Psoas muscle (tissue), 7 donors: ENCODE measurements at regions not wholly inside any gene's neighbourhood (a gene's known extent, or its start where the extent isn't known, plus 50 kb on each side); places are given as distances from the start of the nearest gene placed in this dataset.

Experiments
- ATAC-seq, 4 donors: fragments of 200-7000 bp; cut with Tn5 transposase; one replicate each; pipeline ENCODE4 v1.9.1; 2020; ENCODE audit warnings: moderate library complexity in 3 of 4, mild to moderate bottlenecking in 2 of 4
- DNase-seq, 2 donors: peaks; one replicate each; pipeline ENCODE4 v3.0.0-alpha.2; 2020
- H3K27ac ChIP-seq: fragments of 200-600 bp; one replicate; pipeline ENCODE4 v1.8.0; 2022
- H3K27me3 ChIP-seq, 3 donors: fragments of 200-600 bp in 1 of 3; one replicate each; pipeline versions ENCODE4 v1.6.1 to v1.8.0; 2013 to 2022; ENCODE audit warnings: low read length in 2 of 3, mild to moderate bottlenecking in 2 of 3, moderate library complexity in 1 of 3; ENCODE audit not compliant: insufficient read depth in 3 of 3
- H3K36me3 ChIP-seq, 2 donors: fragments of 200-600 bp in 1 of 2; one replicate each; pipeline versions ENCODE4 v1.6.1 to v1.8.0; 2013 to 2022; ENCODE audit warnings: low read depth in 1 of 2, mild to moderate bottlenecking in 1 of 2, moderate library complexity in 1 of 2; ENCODE audit not compliant: insufficient read depth in 1 of 2
- H3K4me1 ChIP-seq: fragments of 200-600 bp; one replicate; pipeline ENCODE4 v1.8.0; 2022
- H3K4me3 ChIP-seq: fragments of 200-600 bp; one replicate; pipeline ENCODE4 v1.8.0; 2022; ENCODE audit warnings: mild to moderate bottlenecking
- H3K9me3 ChIP-seq: fragments of 200-600 bp; one replicate; pipeline ENCODE4 v1.8.0; 2022
- WGBS, 3 donors: extraction: QIAGEN DNeasy Blood & Tissue Kit; methylation state at CpG; one replicate each; pipeline versions ENCODE4 v1.1.6 to v1.1.7; 2013; 5-methylcytosine and 5-hydroxymethylcytosine counted together
- intact Hi-C, 2 donors: fragments of 100-400 bp; cut with DNase I; formaldehyde crosslinking; loops; one replicate each; pipeline versions ENCODE4 v1.11.0 to v1.14.2; 2022
- TF ChIP-seq, protein P1 (sequence below): fragments of 200-600 bp; IDR thresholded peaks from one replicate; pipeline ENCODE4 v1.8.0; 2022; ENCODE audit warnings: antibody characterized with exemption
- donor health status: healthy with polysubstance abuse.
- donor health status: DM: no; HTN: no; CAD: no; lungs with moderate emphysema.
- donor health status: Bipolar disorder and iron deficiency.
- donor health status: healthy.
- donor health status: DM: yes; HTN: yes; CAD: no.
- donor health status: DM: no; HTN: no; CAD: no.
- donor health status: DM: yes; HTN: yes; CAD: no.

DNA sequence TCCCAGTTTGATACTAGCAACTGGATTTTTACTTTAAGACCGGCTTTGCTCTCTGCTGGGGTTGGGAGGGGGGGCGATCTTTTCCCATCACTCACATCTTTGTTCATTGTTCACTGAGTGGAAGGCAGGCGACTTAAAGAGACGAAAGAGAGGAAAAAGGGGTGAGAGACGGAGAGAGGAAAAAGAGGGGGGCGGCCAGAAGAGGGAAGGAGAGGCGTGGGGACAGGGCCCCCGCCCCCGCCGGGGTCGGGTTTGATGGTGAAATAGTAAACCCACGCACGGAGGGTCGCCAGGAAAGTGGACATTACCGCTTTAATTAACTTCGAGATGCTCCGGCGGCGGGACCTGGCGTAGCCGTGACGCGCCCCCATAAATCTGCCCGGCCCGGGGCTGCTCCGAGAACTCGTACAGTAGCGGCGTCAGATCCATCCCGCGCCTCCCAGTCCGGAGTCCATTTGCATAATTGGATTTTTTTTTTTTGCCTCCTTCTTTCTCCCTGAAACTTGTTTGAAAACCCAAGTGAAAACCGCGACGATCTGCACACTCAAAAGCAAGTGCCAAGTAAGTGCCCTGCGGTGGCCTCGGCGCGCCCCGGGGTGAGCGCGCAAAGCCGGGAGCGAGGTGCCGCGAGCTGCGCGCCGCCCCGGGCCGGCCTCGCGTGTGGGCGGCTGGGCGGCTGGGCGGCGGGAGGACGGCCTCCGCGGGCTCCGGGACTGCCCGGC is 143.9 kb upstream of the ZNF536 start:
- H3K36me3 ChIP-seq, result no peaks in the 10 kb centered on the region
- intact Hi-C loops, result loop anchor here in 1 of 2 donors (10.0 kb wide), 1 partner anchor 177 kb away; no protein-coding TSS in a partner anchor
- ATAC-seq, result no peak
- WGBS, 3 donors, result 1% methylated on average over 54 to 62 of the region's 62 CpGs
- H3K27me3 ChIP-seq, result peaks cover 0 to 95% (median 23%) of the 10 kb centered on the region in 3 donors
- peak overlapping the region; percentile 67 for H3K4me3 ChIP-seq
- TF ChIP-seq, protein P1, sequence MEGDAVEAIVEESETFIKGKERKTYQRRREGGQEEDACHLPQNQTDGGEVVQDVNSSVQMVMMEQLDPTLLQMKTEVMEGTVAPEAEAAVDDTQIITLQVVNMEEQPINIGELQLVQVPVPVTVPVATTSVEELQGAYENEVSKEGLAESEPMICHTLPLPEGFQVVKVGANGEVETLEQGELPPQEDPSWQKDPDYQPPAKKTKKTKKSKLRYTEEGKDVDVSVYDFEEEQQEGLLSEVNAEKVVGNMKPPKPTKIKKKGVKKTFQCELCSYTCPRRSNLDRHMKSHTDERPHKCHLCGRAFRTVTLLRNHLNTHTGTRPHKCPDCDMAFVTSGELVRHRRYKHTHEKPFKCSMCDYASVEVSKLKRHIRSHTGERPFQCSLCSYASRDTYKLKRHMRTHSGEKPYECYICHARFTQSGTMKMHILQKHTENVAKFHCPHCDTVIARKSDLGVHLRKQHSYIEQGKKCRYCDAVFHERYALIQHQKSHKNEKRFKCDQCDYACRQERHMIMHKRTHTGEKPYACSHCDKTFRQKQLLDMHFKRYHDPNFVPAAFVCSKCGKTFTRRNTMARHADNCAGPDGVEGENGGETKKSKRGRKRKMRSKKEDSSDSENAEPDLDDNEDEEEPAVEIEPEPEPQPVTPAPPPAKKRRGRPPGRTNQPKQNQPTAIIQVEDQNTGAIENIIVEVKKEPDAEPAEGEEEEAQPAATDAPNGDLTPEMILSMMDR, result no peak
- H3K4me1 ChIP-seq, result peaks cover 17% of the 10 kb centered on the region
- H3K9me3 ChIP-seq, result no peaks in the 10 kb centered on the region
- no peak overlapping the region for H3K27ac ChIP-seq
- no peak for DNase-seq

DNA sequence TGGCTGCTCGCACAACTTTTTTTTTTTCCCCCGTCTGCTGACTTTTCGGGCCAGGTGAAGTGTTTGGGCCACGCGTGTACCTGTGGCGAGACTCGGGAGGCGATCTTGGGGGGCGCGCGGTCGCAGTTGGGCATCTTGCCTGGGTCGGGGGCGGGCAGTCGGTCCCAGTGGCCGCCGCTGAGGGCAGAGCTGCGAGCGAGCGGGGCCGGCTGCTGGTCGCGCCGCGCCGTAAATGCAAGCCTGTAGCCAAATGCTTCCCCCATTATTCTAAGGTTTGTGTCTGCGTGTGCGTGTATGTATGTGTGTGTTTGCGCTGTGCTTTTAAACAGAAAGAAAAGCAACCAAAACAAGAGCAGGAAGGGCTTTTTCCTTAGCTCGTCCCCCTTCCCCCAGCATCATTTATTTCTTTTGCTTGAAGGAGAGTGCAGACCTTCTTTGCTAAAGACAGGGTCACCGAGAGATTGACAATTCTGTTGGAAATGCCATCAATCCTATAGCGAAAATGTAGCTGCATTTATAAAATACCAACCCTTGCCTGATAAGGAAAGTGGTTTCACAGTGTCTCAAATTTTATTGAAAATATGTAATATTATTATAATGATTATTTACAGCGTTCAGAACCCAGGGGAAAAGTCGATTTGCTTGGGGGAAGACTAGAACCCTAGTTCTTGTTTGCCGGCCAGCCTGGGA is 143.2 kb upstream of the ZNF536 start:
- Histone ChIP-seq H3K4me3 (peak overlapping the region; percentile 67), H3K9me3 (no peaks in the 10 kb centered on the region), H3K27me3 (peaks cover 0 to 93% (median 20%) of the 10 kb centered on the region in 3 donors), H3K36me3 (no peaks in the 10 kb centered on the region), H3K27ac (no peak overlapping the region), H3K4me1 (peaks cover 17% of the 10 kb centered on the region)
- intact Hi-C loops, result loop anchor here in 1 of 2 donors (10.0 kb wide), 1 partner anchor 176 kb away; no protein-coding TSS in a partner anchor
- WGBS, 3 donors, result 6 to 14% (median 6%) methylated on average over 33 to 35 of the region's 35 CpGs
- TF ChIP-seq, protein P1, result no peak
- no peak for ATAC-seq
- no peak for DNase-seq

DNA sequence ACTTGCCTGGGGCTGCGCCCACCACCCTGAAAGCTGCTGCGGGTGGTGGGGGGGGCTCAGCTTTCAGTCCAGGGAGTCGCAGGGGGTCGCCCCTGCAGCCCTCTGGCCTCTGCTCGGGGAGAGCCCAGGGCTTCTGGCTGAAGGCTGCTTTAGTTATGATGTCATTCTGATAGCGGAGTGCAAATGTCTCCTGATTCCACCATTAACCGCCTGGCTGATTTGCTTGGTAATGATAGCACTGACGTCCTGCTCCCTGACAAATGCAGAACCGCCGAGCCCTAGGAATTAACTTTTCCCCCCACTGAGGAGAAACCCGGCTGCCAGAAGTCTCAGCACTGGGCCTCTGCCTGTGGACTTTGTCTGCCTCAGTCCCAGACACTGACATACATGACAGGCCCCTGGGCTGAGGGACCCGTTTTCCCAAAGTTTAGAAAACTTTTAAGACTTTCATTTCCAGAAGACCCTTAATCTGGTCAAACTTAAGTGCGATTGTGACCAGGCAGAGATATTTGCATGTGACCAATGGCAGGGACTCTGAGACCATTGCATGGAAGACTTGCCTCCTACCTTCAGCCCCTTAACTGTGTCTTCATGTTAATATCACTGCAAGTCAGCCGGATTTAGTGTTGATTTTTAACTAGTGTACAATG is 142.5 kb upstream of the ZNF536 start:
- 39 to 60% (median 41%) methylated on average over 14 of the region's 14 CpGs for WGBS, 3 donors
- ATAC-seq (no peak), DNase-seq (no peak)
- Histone ChIP-seq H3K36me3 (no peaks in the 10 kb centered on the region), H3K27me3 (peaks cover 0 to 86% (median 18%) of the 10 kb centered on the region in 3 donors), H3K4me3 (no peak overlapping the region), H3K4me1 (peaks cover 17% of the 10 kb centered on the region), H3K9me3 (no peaks in the 10 kb centered on the region), H3K27ac (no peak overlapping the region)
- TF ChIP-seq, protein P1, result no peak
- intact Hi-C loops, result loop anchor here (10.0 kb wide), 2 partner anchors 175 to 415 kb away; no protein-coding TSS in a partner anchor

DNA sequence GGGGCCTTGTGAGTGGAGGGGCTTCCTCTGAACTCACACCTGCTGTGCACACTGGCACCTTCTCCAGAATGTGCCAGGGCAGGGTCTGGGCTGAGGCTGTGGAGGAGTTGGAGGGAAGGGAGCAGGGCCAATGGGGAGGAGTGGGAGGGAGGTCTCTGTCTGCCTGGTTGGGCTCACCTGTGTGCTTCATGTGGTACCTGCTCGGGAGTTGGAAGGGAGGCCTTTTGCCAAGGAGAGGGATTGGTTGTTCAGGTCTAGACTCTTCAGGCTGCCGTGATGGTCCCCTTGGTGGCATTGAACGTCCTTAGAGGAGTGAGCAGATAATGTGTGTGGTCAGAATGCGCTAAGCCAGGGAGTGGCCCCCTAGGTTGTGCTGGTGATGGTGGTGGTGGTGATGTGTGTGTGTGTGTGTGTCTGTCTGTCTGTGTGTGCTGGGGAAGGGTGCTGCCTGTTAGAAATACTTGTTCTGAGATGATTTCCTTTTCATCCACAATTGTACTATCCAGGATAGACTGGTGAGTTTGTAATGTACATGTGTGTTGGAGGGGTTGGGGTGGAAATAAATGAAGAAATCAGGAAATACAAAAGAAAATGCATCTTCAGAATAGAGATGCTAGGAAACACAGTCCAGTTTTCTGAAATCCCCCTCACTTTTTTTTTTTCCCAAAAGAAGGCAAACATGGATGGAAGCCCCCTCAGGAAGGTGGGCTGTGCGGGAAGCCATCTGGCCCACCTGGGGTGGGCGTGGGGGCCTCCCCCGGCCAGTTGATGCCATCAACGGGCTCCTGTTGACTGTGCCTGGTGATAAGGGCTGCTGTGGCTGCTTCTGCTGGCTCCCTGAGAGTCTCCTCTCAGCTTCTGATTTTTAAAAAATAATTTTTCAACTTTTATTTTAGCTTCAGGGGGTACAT is 140.5 kb upstream of the ZNF536 start:
- Histone ChIP-seq H3K27me3 (peaks cover 0 to 80% (median 9%) of the 10 kb centered on the region in 3 donors), H3K27ac (no peak overlapping the region), H3K36me3 (no peaks in the 10 kb centered on the region), H3K4me3 (no peak overlapping the region), H3K4me1 (peaks cover 10% of the 10 kb centered on the region), H3K9me3 (no peaks in the 10 kb centered on the region)
- DNase-seq (no peak), ATAC-seq (no peak)
- intact Hi-C loops, result loop anchor here in 1 of 2 donors (10.0 kb wide), 1 partner anchor 413 kb away; no protein-coding TSS in a partner anchor
- TF ChIP-seq, protein P1, result no peak
- 76 to 83% (median 78%) methylated on average over 8 of the region's 8 CpGs for WGBS, 3 donors
